ENCODE measurements at regions not wholly inside any gene's neighbourhood (a gene's known extent, or its start where the extent isn't known, plus 50 kb on each side); places are given as distances from the start of the nearest gene placed in this dataset.

GRCh38 chr16:61596655-61597054, 439.6 kb downstream of the CDH8 start:
- DNase-seq (ENCODE audit: low read depth): no peak
- in situ Hi-C loops (cut with HindIII; ENCODE audit: low sequenced_read_pairs): no loop called here
- no peak for TF ChIP-seq CTCF (IDR thresholded peaks at IDR 0.05; ENCODE audit: low read depth, low read length, missing control alignments)
- H3K4me3 ChIP-seq (ENCODE audit: low read depth, low read length): no peak overlapping the region

DNA sequence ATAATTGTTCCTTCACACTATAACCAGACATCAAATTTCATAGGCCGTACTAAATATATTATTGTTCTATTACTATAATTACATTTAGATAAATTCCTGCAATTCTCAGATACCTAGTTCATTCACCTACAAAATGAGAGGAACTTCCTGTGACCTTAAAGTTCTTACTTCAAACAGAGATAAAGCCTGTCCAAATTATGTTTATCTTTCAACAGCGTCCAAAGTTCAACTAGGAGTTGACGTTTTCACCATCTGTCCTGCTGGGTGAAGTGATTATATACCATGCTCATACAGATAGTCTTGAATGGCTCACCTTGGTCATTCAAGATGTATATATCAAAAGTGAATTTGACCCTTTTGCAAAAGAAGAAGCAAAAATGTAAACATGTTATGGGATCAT, 440.6 kb downstream of the CDH8 start:
- no peak for TF ChIP-seq CTCF (IDR thresholded peaks at IDR 0.05; ENCODE audit: low read depth, low read length, missing control alignments)
- no peak for DNase-seq (ENCODE audit: low read depth)
- H3K4me3 ChIP-seq (ENCODE audit: low read depth, low read length): no peak overlapping the region
- in situ Hi-C loops (cut with HindIII; ENCODE audit: low sequenced_read_pairs): no loop called here

GRCh38 chr16:61590577-61590976, 445.7 kb downstream of the CDH8 start:
- in situ Hi-C loops (cut with HindIII; ENCODE audit: low sequenced_read_pairs): no loop called here
- no peak for TF ChIP-seq CTCF (IDR thresholded peaks at IDR 0.05; ENCODE audit: low read depth, low read length, missing control alignments)
- DNase-seq (ENCODE audit: low read depth): no peak
- no peak overlapping the region for H3K4me3 ChIP-seq (ENCODE audit: low read depth, low read length)

- no peak for TF ChIP-seq CTCF (IDR thresholded peaks at IDR 0.05; ENCODE audit: low read depth, low read length, missing control alignments)
These were observed 448.7 kb downstream of the CDH8 start for GRCh38 chr16:61587526-61587925.

DNA sequence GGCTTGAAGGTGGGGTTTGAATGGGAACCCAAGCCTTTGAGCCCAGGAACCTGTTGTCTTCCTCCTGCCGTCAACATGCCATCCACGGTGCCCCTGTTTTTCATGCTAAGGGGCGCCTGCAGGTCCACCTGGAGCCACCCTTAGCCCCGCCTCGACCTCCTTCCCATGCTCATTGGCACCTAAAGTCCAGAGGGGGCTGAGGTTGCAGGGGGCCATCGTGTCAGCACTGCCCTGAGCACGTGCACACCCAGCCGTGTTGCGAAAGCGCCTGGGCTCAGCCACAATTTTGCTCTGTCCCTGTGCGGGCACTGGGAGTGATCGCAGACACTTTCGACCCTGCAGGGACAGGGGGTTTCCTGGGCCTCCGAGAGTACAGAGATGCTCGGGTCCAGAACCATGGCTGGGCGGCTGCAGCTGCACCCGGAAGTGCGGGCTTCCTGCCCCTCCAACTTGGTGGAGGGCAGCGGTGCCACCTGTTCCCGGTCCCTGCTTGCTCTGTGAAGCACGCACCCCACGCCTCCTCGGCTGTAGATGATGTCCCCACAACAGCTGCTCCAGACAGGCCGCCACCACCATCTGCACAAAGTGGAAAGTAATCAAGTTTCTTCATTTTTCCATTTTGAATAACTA, 454.7 kb downstream of the CDH8 start:
- no peak overlapping the region for H3K4me3 ChIP-seq (ENCODE audit: low read depth, low read length)
- DNase-seq (ENCODE audit: low read depth): no peak
- no peak for TF ChIP-seq CTCF (IDR thresholded peaks at IDR 0.05; ENCODE audit: low read depth, low read length, missing control alignments)
- in situ Hi-C loops (cut with HindIII; ENCODE audit: low sequenced_read_pairs): no loop called here

More at GRCh38 chr16:61587526-61587925, 448.7 kb downstream of the CDH8 start:
- in situ Hi-C loops (cut with HindIII; ENCODE audit: low sequenced_read_pairs): no loop called here
- no peak for DNase-seq (ENCODE audit: low read depth)
- no peak overlapping the region for H3K4me3 ChIP-seq (ENCODE audit: low read depth, low read length)

DNA sequence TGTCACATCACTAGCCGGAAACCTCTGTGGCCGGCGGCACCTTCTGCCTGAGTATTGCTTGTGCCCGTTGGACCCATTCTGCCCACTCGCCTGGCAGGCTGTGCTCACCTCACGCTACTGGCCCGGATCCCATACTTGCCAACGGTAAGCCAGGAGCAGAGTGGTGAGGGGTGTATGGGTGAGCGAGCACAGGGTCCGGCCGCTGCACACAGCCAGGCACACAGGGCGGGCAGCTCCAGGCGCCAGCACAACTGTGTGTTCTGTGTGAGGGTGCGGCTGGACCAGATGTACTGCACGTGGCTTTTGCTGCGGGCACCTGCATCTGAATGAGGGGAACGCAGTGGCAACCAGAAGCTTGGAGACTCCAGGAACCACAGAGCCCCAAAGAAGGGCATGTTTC, 455.7 kb downstream of the CDH8 start:
- no peak for DNase-seq (ENCODE audit: low read depth)
- TF ChIP-seq CTCF (IDR thresholded peaks at IDR 0.05; ENCODE audit: low read depth, low read length, missing control alignments): no peak
- no peak overlapping the region for H3K4me3 ChIP-seq (ENCODE audit: low read depth, low read length)
- in situ Hi-C loops (cut with HindIII; ENCODE audit: low sequenced_read_pairs): no loop called here
